ENCODE measurements at regions not wholly inside any gene's neighbourhood (a gene's known extent, or its start where the extent isn't known, plus 50 kb on each side); places are given as distances from the start of the nearest gene placed in this dataset.

GRCh38 chr7:81533426-81533825 lies 236.4 kb downstream of the HGF start:
- TF ChIP-seq, protein P1, sequence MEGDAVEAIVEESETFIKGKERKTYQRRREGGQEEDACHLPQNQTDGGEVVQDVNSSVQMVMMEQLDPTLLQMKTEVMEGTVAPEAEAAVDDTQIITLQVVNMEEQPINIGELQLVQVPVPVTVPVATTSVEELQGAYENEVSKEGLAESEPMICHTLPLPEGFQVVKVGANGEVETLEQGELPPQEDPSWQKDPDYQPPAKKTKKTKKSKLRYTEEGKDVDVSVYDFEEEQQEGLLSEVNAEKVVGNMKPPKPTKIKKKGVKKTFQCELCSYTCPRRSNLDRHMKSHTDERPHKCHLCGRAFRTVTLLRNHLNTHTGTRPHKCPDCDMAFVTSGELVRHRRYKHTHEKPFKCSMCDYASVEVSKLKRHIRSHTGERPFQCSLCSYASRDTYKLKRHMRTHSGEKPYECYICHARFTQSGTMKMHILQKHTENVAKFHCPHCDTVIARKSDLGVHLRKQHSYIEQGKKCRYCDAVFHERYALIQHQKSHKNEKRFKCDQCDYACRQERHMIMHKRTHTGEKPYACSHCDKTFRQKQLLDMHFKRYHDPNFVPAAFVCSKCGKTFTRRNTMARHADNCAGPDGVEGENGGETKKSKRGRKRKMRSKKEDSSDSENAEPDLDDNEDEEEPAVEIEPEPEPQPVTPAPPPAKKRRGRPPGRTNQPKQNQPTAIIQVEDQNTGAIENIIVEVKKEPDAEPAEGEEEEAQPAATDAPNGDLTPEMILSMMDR (IDR thresholded peaks at IDR 0.05): no peak
- no peak for TF ChIP-seq POLR2A (IDR thresholded peaks at IDR 0.05)

All from adrenal gland (tissue), 5 donors.